ENCODE measurements at regions not wholly inside any gene's neighbourhood (a gene's known extent, or its start where the extent isn't known, plus 50 kb on each side); places are given as distances from the start of the nearest gene placed in this dataset.
"Not testable (repeated sequence)": the region's sequence is repeated elsewhere in the genome, so short reads cannot be mapped to it uniquely, and the experiment has no call there.

GRCh38 chr2:110335415-110336049 lies 123.2 kb upstream of the MTLN start:
- DNase-seq (ENCODE audit: low read depth in 2 of 2), result not testable (repeated sequence)

GRCh38 chr2:110333114-110334095 lies 121.1 kb upstream of the MTLN start:
- not testable (repeated sequence) for DNase-seq (ENCODE audit: low read depth in 2 of 2)

- not testable (repeated sequence) for DNase-seq (ENCODE audit: low read depth in 2 of 2)
These were observed 119.3 kb upstream of the MTLN start for GRCh38 chr2:110331625-110332024.

- DNase-seq (ENCODE audit: low read depth in 2 of 2), result not testable (repeated sequence)
These were observed 117.4 kb upstream of the MTLN start for GRCh38 chr2:110329760-110330159.

- DNase-seq (ENCODE audit: low read depth in 2 of 2), result not testable (repeated sequence)
These were observed 116.8 kb upstream of the MTLN start for GRCh38 chr2:110329158-110329557.

GRCh38 chr2:110328677-110329076 lies 116.3 kb upstream of the MTLN start:
- DNase-seq (ENCODE audit: low read depth in 2 of 2), result not testable (repeated sequence)

- DNase-seq (ENCODE audit: low read depth in 2 of 2), result not testable (repeated sequence)
These were observed 111.5 kb upstream of the MTLN start for GRCh38 chr2:110323832-110324231.

- DNase-seq (ENCODE audit: low read depth in 2 of 2), result not testable (repeated sequence)
These were observed 110.2 kb upstream of the MTLN start for GRCh38 chr2:110322535-110322934.

GRCh38 chr2:110320834-110321563 lies 108.7 kb upstream of the MTLN start:
- DNase-seq (ENCODE audit: low read depth in 2 of 2), result not testable (repeated sequence)

- DNase-seq (ENCODE audit: low read depth in 2 of 2), result not testable (repeated sequence)
These were observed 106.6 kb upstream of the MTLN start for GRCh38 chr2:110318898-110319297.

- DNase-seq (ENCODE audit: low read depth in 2 of 2), result not testable (repeated sequence)
These were observed 105.0 kb upstream of the MTLN start for GRCh38 chr2:110317377-110317776.

GRCh38 chr2:110316051-110316865 lies 103.9 kb upstream of the MTLN start:
- not testable (repeated sequence) for DNase-seq (ENCODE audit: low read depth in 2 of 2)

GRCh38 chr2:110315054-110315820 lies 102.9 kb upstream of the MTLN start:
- not testable (repeated sequence) for DNase-seq (ENCODE audit: low read depth in 2 of 2)

- not testable (repeated sequence) for DNase-seq (ENCODE audit: low read depth in 2 of 2)
These were observed 102.1 kb upstream of the MTLN start for GRCh38 chr2:110314472-110314871.

GRCh38 chr2:110313032-110313431 lies 100.7 kb upstream of the MTLN start:
- not testable (repeated sequence) for DNase-seq (ENCODE audit: low read depth in 2 of 2)

- DNase-seq (ENCODE audit: low read depth in 2 of 2), result not testable (repeated sequence)
These were observed 99.5 kb upstream of the MTLN start for GRCh38 chr2:110311713-110312444.

- DNase-seq (ENCODE audit: low read depth in 2 of 2), result not testable (repeated sequence)
These were observed 98.7 kb upstream of the MTLN start for GRCh38 chr2:110310988-110311475.

GRCh38 chr2:110308728-110309127 lies 96.4 kb upstream of the MTLN start:
- DNase-seq (ENCODE audit: low read depth in 2 of 2), result not testable (repeated sequence)

- not testable (repeated sequence) for DNase-seq (ENCODE audit: low read depth in 2 of 2)
These were observed 80.5 kb upstream of the MTLN start for GRCh38 chr2:110292807-110293206.
